ENCODE measurements at regions not wholly inside any gene's neighbourhood (a gene's known extent, or its start where the extent isn't known, plus 50 kb on each side); places are given as distances from the start of the nearest gene placed in this dataset.
A peak's percentile ranks its signal among the peaks of the same experiment; 100 is the strongest.
"Not testable (repeated sequence)": the region's sequence is repeated elsewhere in the genome, so short reads cannot be mapped to it uniquely, and the experiment has no call there.

DNA sequence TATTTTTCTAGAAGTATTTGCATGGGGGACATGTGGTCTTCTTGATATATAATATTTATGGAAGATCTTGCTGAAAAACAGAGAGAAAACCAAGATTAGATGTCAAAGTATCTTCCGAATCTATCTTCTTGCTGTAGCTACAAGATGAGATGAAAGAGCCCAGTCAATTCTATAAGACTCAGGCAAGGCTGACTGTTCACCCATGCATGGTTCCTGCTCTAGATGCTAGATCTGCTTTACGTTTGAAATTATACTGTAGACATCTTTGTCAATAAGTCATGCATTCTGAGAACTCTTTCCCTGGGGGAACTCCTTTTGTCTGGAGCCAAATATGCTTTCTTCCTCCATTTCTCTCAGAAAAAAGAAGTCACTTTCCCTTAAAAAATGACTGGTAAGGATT, 1292.0 kb downstream of the XPNPEP1 start:
- FAIRE-seq: no peak

DNA sequence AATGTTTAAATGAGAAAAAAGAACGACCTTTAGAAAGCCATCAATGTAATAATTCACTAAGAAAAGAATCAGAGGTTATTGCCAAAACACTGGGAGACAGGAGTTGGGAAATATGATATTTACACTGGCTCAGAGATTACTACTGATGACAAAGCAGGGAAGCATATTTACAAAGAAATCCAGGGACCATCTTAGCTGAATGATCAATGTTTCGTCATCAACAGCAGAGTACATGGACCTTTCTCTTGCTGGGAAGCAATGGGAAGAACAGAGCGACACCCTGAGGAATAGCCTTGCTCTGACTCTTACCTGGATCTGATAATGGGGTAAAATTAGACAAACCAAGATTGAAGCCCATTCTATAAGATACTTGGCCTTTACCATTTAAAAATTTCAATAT, 1293.5 kb downstream of the XPNPEP1 start:
- FAIRE-seq: no peak

DNA sequence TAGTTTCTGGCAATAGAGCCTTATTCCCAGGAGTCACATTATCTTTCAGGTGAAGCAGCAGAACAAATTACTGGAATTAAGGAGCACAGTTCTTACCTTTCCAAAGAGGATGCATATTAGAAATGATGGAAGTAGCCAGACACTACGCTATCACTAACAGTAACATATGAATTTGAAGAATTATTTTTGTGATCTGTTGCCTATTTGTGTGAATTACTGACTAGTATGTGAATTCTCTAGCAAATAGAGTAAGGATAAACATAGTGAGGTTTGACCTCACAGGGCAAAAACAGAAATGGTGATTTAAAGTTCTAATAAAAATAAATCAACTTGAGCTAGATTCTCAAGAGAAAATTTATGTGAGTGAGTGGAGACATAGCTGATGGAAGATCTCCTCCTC, 1299.3 kb downstream of the XPNPEP1 start:
- FAIRE-seq: no peak

DNA sequence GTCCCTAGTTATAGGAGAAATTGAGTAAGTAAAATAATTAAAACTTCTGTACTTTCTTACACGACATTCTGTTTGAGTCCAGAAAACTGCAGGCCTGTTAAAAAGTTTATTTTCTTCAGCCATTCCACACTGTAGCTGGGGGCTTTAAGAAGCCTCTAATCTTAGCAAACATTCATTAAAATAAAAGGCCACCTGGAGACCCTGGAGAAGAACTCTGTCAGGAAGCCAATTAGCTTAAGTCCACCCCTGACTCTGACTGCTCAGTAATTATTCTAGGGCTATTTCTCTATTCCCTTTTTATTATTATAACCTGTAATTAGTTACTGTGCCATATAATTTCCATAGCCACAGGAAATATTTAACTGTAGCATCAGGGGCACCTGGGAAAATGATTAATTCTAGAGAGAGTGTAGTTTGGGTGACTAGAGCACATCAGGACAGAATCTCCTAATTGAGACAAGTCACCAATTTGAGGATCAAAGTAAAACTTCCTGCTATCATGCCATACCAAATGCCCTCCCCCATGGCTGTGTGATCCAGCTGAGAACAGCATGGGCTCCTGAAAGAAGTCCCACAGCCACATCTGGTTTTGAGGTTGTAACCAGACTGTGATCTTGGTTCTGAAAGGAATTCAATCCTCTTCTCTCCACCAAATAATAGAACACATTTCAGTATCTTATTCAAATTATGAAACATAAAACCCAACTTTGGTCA, 1302.3 kb downstream of the XPNPEP1 start:
- no peak for FAIRE-seq

DNA sequence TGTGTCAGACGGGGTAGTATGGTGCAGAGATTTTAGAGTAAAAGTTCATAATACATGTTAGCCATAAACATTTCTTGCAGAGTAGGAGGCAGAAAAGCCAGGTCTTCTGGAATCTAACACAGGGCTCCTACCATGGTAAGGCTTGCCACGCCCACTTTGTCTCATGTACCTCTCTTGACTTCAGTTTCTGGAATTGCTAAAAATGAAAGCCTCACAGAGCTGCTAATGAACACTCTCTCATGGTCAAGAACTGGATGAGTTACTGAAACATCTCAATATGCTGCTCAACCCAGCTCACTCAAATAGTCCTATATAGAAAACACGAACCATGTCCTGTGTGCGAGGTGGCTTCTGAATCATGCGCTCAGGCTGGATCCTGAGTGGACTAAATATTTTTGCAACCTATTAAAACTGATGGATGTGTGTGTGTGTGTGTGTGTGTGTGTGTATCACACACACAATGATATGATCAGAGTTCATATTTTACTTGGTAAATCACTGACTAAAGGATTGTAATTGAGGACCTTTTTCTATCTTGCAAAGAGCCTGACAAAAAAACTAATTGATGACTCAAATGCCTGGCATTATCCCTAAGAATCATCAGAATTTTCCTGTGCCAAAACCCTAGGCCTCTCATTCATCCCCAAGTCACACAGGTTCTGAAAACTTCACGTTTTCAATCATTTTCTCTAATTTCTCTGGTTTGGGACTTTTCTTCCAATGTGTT, 1306.6 kb downstream of the XPNPEP1 start:
- no peak for FAIRE-seq

DNA sequence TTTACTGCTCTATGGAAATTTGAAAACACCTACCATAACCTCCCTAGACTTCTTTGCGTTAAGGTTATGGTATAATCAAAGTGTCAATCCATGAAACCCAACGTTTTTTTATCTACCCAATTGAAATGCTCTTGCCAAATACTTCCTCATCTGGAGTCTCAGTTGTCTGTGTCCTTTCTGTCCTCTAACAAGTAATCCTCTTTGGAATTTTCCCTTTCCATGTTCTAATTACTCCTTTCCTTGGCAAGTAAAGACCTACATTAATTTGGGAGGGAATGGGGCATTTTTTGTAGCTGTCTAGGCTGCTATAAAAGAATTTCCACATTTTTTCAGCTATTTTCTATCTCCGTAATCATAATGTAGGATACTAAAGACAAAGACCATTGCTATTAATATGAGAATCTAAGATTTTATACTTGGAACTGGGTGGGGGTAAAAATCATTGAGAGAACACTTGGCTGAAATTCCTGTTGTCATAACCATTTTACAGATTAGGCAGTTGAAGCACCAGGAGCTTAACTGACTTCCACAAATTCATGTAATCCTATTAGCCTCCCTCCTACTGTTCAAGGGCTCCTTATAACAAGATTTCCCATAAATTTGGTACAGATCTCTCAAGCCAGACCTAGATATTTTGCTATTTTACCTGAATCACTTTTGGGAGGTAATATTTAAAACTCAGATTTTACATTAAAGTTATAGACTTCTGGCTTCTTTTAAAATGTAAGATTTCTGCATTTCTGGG, 1307.6 kb downstream of the XPNPEP1 start:
- FAIRE-seq: no peak

DNA sequence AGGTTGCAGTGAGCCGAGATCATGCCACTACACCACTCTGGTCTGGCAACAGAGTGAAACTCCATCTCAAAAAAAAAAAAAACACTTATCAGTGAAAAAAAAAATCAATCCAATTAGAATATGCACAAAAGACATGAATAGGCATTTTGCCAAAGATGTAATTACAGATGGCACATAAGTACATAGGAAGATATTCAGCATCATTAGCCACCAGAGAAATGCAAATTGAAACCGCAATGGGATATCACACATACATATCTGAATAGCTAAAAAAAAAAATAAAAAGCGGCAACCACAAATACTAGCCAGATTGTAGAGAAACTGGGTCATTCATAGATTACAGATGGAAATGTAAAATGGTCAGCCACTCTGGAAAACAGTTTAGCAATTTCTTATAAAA, 1310.8 kb downstream of the XPNPEP1 start:
- no peak for FAIRE-seq

DNA sequence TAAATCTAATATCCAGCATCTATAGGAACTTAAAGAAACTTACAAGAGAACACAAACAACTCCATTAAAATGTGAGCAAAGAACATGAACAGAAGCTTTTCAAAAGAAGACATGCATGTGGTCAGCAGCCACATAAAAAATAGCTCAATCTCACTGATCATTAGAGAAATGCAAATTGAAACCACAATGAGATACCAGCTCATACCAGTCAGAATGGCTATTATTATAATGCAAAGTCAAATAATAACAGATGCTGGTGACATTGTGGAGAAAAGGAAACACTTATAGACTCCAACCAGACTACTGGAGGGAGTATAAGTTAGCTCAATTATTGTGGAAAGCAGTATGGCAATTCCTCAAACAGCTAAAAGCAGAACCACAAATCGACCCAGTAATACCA, 1314.5 kb downstream of the XPNPEP1 start:
- FAIRE-seq: no peak

DNA sequence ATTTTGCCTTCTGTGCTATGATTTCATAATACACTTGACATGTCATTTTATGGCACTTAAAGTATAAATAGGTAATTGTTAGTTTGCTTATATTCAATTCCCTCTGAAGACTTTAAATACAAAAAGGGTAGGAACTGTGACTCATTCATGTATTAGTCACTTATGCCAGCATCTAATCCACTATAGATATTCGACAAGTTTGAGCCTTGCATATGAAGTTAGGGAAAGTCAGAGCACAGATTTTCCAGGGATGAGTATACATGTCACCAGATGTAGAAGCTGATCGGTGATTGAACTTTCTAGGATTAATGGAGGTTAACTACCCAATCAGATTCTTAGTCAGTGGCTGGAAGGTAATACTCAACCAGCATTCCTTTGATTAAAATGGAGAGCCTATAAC, 1321.5 kb downstream of the XPNPEP1 start:
- no peak for FAIRE-seq

DNA sequence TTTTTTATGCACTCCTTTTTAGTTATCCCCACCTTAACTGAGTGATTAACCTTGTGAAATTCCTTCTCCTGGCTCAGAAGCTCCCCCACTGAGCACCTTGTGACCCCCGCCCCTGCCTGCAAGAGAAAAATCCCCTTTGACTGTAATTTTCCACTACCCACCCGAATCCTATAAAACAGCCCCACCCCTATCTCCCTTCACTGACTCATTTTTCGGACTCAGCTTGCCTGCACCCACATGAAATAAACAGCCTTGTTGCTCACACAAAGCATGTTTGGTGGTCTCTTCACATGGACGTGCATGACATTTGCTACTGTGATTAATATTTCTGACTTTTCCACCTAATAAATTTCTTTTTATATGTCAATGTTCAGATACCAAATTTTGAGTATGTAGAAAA, 1322.8 kb downstream of the XPNPEP1 start:
- not testable (repeated sequence) for FAIRE-seq

DNA sequence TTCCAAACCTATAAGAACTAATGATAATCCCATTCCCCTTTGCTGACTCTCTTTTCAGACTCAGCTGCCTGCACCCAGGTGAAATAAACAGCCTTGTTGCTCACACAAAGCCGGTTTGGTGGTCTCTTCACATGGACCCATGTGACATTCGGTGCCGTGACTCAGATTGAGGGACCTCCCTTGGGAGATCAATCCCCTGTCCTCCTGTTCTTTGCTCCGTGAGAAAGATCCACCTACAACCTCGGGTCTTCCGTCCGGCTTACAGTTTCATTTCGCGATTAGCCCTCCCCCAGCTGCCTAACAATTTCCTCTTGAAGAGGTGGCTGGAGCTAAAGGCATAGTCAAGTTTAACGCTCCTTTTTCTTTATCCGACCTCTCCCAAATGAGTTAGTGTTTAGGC, 1324.0 kb downstream of the XPNPEP1 start:
- FAIRE-seq: not testable (repeated sequence)

DNA sequence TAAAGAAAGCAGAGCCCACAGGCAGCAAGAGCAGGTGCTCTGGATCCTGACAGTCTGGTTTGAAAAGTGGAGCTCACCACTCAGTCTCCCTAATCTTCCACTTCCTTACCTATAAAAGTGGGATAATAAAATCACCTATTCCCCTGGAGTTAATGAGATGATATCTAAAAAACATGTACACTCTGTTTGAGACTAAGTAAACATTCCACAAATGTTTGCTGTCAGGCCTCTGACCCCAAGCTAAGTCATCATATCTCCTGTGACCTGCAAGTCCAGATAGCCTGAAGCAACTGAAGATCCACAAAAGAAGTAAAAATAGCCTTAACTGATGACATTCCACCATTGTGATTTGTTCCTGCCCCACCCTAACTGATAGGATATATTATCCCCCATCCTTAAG, 1324.5 kb downstream of the XPNPEP1 start:
- no peak for FAIRE-seq

DNA sequence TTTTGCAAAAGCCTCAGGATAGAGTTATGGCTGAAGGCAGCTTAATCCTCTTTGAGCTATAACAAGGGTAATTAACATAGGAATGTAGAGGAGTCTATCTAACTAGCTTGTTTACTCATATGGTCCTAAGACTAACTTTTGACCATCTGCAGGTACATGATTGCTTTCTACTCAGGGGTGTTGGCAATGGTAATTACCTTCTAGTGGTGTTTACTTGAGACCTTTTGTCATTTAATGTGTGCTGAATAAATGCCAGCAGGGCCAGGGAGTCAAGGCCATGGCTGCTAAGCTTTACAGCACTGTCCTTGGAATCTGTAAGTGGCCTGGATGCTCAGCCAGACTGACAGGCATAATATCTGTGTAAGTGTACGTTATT, 1325.0 kb downstream of the XPNPEP1 start:
- FAIRE-seq: no peak

DNA sequence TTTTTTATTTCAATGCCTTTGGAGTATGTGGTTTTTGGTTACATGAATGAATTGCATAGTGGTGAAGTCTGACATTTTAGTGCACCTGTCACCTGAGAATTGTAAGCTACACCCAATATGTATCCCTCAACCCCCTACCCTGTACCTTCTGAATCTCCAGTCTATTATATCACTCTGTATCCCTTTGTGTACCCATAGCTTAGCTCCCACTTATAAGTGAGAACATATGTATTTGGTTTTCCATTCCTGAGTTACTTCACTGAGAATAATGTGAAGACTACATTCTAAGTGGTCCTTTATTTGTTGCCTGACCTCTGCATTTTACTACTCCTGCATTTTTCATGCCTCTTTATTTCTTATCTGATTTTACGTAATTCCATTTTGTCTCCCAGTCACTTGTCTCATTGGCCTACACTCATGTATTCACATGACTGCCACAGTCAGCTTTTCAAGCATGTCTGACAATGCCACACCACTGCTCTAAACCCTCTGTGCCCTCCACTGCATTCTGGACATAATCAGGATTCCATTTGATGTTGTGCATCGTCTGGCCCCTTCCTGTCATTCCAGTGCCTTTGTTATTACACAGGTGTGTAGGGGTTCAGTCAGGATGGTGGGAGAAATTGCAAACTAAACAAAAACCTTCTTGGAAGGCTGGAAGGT, 1325.5 kb downstream of the XPNPEP1 start:
- no peak for FAIRE-seq

DNA sequence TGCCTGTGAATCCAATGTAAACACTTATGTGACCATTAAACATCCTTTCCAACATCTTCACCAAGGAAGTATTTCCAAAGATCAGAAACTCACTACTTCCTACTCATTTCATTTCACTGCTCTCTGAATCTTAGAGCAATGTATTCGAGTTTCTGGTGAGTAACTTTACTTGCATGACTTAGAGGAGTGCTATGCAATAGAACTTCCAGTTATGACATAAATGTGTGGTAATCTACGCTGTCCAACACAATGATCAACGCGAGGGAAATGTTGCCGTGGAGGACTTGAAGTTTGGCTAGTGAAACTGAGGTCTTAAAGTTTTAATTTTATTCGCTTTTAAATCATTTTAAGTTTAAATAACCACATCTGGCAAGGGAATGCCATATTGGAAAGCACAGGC, 1326.3 kb downstream of the XPNPEP1 start:
- no peak for FAIRE-seq

DNA sequence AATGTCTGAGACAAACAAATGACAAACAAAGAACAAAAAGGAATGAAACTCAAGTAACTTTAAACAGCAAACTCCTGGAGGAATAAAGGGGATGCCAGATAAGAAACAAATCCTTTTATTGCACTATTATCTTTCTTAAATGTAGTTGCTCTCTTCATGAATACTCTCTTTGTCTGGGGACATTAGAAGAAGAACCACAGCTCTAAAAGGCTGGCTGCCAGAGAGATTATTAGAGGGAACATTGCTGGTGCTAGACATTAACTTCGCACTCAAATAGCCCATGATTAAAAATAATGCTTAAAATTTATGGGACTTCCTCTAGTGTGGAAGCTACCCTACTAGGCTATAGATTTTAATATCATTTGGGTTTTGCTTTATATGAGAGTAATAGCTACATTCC, 1330.4 kb downstream of the XPNPEP1 start:
- FAIRE-seq: no peak

DNA sequence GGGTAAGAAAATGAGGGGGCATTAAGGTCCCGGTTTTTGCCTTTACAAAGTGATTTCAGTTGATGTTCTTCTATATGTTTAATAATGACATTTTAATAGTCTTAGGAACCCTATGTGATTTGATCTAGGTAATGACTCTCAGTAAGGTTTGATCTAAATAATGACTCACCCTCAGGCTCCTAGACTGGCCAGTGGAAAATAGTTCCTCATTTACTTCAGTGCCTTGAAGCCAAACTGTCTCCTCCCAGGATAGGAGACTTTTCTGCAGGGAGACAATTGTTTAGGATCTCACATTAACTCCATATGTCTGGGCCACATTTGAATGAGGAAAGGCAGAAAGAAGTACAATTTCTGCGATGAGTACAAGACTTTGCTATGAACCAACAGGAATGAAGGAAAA, 1331.9 kb downstream of the XPNPEP1 start:
- FAIRE-seq: no peak

DNA sequence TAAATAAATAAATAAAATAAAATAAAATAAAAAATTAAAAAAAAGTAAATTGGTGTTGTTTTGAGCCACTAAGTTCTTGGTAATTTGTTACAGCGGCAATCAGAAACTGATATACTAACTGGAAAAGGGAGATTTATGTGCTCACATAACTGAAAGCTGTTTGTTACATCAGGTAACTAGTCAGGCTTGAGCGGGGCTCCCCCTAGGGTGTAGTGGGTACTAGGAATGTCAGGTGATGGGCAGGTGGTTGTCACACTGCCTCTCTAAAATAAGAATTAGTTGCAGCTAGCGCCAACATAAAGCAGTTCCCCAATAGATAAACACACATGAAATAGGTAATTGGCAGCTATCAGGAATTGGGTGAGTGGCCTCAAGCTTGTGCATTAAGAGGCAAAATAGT, 1336.9 kb downstream of the XPNPEP1 start:
- FAIRE-seq: no peak

DNA sequence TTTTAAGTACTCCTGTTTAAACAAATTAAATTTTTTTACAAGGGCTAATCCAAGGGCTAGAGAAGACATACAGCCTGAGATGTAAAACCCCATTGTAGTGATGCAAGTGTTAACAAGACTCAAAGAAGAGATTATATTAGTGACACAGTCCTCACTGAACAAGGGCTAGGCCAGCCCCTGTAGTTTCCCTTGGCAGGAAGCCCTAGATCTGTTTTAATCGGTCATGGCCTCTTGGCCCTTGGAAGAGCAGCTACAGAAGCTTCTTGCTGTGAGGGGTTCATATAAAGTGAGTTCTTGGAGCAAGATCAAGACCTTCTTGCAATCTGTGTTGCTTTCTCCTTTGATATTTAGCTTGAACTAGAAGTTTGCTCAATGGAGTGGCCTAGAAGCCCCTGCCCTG, 1339.4 kb downstream of the XPNPEP1 start:
- FAIRE-seq: no peak

DNA sequence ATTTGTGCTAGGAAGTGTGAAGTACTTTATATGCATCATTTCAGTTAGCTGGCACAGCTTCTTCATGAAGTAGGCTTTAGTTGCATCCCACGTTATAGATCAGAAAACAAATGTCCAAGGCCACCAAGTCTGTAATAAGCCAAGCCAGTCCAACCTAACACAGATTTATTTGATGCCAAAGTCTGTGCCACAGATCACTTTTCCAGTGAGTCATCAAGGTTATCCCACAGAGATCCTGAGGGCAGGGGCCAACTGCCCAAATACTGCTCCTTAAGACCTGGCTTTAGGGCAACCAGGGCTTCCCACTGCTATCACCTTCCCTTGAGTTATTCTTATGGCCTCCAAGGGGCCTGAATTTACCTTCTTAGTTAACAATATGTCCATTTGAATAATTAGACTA, 1340.4 kb downstream of the XPNPEP1 start:
- FAIRE-seq: no peak

DNA sequence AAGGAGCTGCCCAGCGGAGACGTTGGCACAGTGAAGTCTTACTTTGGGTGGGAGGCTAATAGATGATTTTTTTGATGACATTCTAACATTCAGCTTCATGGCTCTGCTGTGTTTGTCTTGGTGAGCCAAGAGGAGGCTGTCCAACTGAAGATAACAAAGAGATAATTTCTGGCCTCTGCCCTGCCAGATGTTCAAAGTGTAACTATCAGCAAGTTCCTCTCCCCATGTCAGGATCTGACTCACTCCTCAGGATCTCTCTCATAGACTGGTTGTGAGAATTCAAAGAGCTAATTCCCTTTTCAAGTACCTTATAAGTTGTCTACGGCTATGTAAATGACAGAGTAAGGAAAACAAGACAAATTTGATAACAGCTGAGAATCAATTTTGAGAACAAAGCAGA, 1340.9 kb downstream of the XPNPEP1 start:
- FAIRE-seq: no peak

DNA sequence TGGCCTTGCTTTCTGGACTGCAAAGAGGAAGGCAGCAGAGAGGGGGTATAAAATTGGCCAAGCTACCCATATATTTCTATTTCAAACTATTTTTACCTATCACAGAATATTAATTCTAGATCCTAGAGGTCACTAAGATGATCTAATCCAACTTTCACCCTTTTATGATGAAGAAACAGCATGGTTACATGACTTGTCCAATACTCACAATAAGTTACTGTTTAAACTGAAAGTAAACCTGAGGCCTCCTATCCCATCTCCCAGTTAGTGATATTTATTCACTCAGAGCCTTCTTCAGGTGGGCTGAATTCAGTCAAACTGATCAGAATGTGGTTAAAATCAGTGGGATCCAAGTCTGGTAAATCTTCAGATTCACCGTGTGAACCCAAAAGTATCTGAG, 1345.1 kb downstream of the XPNPEP1 start:
- FAIRE-seq: no peak

DNA sequence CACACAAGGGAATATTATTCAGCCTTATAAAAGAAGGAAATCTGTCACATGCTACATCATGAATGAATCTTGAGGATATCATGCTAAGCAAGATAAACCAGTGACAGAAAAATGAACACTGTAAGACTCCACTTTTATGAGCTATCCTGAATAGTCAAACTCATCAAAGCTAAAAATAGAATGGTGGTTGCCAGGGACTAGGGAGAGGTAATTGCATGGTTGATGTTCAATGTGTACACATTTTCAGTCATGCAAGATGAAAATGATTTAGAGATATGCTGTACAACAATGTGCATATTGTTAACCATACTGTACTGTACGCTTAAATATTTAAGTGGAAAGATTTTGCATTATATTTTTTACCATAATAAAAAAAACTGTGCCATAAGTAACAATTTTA, 1349.1 kb downstream of the XPNPEP1 start:
- peak; percentile 100 for FAIRE-seq

DNA sequence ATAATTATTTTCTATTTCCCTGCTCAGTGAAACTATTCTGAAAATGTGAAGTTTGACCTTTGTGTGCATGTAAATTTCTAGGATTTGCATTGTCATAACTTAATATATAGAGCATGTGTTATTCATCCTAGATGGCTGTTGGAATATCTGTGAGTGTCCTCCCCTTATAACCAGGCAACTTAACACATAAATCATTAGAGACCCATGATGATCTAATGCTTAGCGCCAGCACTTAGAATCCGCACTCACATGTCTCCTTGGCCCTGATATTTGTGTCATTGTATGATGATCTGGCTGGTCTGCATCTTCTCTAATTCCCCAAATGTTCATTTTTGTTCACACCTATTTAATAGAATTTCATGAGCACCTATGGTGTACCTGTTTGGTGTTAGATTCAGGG, 1354.5 kb downstream of the XPNPEP1 start:
- no peak for FAIRE-seq

All from islet of Langerhans (tissue), 1 donor.